CD14-positive monocyte (primary cell): ENCODE measurements at regions not wholly inside any gene's neighbourhood (a gene's known extent, or its start where the extent isn't known, plus 50 kb on each side); places are given as distances from the start of the nearest gene placed in this dataset.

Experiments
- DNase-seq, 3 donors: peaks; one replicate each; pipeline ENCODE4 v3.0.0-alpha.2; 2011 to 2022
- H2AFZ ChIP-seq: 2 replicates; pipeline ENCODE4 v1.6.0; 2012; ENCODE audit warnings: mild to moderate bottlenecking, low read depth, low read length, inconsistent platforms; ENCODE audit not compliant: insufficient read depth, poor library complexity, severe bottlenecking
- H3K27ac ChIP-seq, 2 donors: 1 replicate in 1 of 2; 2 replicates in 1 of 2; pipeline ENCODE4 v1.5.1; 2012 to 2013; ENCODE audit warnings: low read length in 2 of 2, control low read depth in 1 of 2, inconsistent platforms in 1 of 2, low read depth in 1 of 2, mild to moderate bottlenecking in 1 of 2
- H3K27me3 ChIP-seq, 2 donors: one replicate each; pipeline versions ENCODE4 v1.6.0 to v1.6.1; 2011 to 2013; ENCODE audit warnings: low read length in 2 of 2; ENCODE audit not compliant: control insufficient read depth in 2 of 2, insufficient read depth in 2 of 2
- H3K36me3 ChIP-seq, 2 donors: replicated peaks in 1 of 2; 1 replicate in 1 of 2; 2 replicates in 1 of 2; pipeline versions ENCODE4 v1.5.1 to v1.6.1; 2012 to 2013; ENCODE audit warnings: low read length in 2 of 2, control low read depth in 1 of 2, inconsistent platforms in 1 of 2, mild to moderate bottlenecking in 1 of 2; ENCODE audit not compliant: insufficient read depth in 2 of 2, control insufficient read depth in 1 of 2
- H3K4me1 ChIP-seq, 2 donors: 1 replicate in 1 of 2; 2 replicates in 1 of 2; pipeline versions ENCODE4 v1.5.1 to v1.6.1; 2012 to 2013; ENCODE audit warnings: low read length in 2 of 2, control low read depth in 1 of 2, inconsistent platforms in 1 of 2, mild to moderate bottlenecking in 1 of 2, moderate library complexity in 1 of 2; ENCODE audit not compliant: insufficient read depth in 2 of 2, control insufficient read depth in 1 of 2
- H3K4me2 ChIP-seq: replicated peaks from 2 replicates; pipeline ENCODE3; 2012; ENCODE audit warnings: low read length, moderate library complexity, mild to moderate bottlenecking; ENCODE audit not compliant: poor library complexity, severe bottlenecking; ENCODE audit errors: extremely low read depth
- H3K4me3 ChIP-seq, 3 experiments: fragments of 200-600 bp in 1 of 3; sonication (generic) in 1 of 3; replicated peaks in 1 of 3; 1 replicate in 2 of 3; 2 replicates in 1 of 3; pipeline ENCODE4 v1.5.1; 2011 to 2013; ENCODE audit warnings: low read length in 3 of 3, mild to moderate bottlenecking in 3 of 3, control low read depth in 2 of 3, low read depth in 2 of 3, inconsistent platforms in 1 of 3, moderate library complexity in 1 of 3
- H3K79me2 ChIP-seq: 2 replicates; pipeline ENCODE4 v1.6.0; 2012; ENCODE audit warnings: mild to moderate bottlenecking, control low read depth, inconsistent platforms, low read length, moderate library complexity; ENCODE audit not compliant: insufficient read depth
- H3K9ac ChIP-seq: 2 replicates; pipeline ENCODE4 v1.6.0; 2017; ENCODE audit warnings: low read length, mild to moderate bottlenecking; ENCODE audit not compliant: insufficient read depth, poor library complexity, severe bottlenecking
- H3K9me3 ChIP-seq, 2 donors: replicated peaks in 1 of 2; 1 replicate in 1 of 2; 2 replicates in 1 of 2; pipeline versions ENCODE4 v1.5.1 to v1.6.1; 2012 to 2013; ENCODE audit warnings: low read length in 2 of 2, control low read depth in 1 of 2; ENCODE audit not compliant: control insufficient read depth in 1 of 2, insufficient read depth in 1 of 2
- H4K20me1 ChIP-seq: 2 replicates; pipeline ENCODE4 v1.6.0; 2012; ENCODE audit warnings: mild to moderate bottlenecking, low read length, control low read depth, moderate library complexity; ENCODE audit not compliant: insufficient read depth
- H3K27ac Mint-ChIP-seq, 7 donors: one replicate each; pipeline ENCODE4 v1.8.0; 2020; ENCODE audit warnings: mild to moderate bottlenecking in 7 of 7, mixed read lengths in 7 of 7, moderate library complexity in 6 of 7, inconsistent platforms in 2 of 7
- H3K27me3 Mint-ChIP-seq, 3 donors: one replicate each; pipeline ENCODE4 v1.8.0; 2021 to 2022; ENCODE audit warnings: low read depth in 3 of 3, mild to moderate bottlenecking in 3 of 3, mixed read lengths in 3 of 3, moderate library complexity in 3 of 3, inconsistent platforms in 1 of 3
- H3K36me3 Mint-ChIP-seq, 2 donors: one replicate each; pipeline ENCODE4 v1.8.0; 2020; ENCODE audit warnings: mixed read lengths in 2 of 2, inconsistent platforms in 1 of 2, mild to moderate bottlenecking in 1 of 2
- H3K4me1 Mint-ChIP-seq: one replicate; pipeline ENCODE4 v1.8.0; 2020; ENCODE audit warnings: mild to moderate bottlenecking, mixed read lengths
- H3K4me3 Mint-ChIP-seq, 2 donors: one replicate each; pipeline ENCODE4 v1.8.0; 2020; ENCODE audit warnings: mild to moderate bottlenecking in 2 of 2, mixed read lengths in 2 of 2, moderate library complexity in 1 of 2
- H3K9me3 Mint-ChIP-seq, 7 donors: one replicate each; pipeline ENCODE4 v1.8.0; 2020 to 2022; ENCODE audit warnings: mixed read lengths in 7 of 7, mild to moderate bottlenecking in 6 of 7, moderate library complexity in 6 of 7, inconsistent platforms in 2 of 7
- WGBS: methylation state at CpG from one replicate; pipeline ENCODE4 v1.1.5; 2013; ENCODE audit warnings: missing lambda C conversion rate; ENCODE audit not compliant: insufficient coverage; 5-methylcytosine and 5-hydroxymethylcytosine counted together
- intact Hi-C, 2 donors: fragments of 100-400 bp; cut with micrococcal nuclease; formaldehyde crosslinking; loops; one replicate each; pipeline versions ENCODE4 v1.15.0 to v1.15.1; 2023
- TF ChIP-seq, protein P1 (sequence below): fragments of 200-600 bp; IDR thresholded peaks from one replicate; pipeline ENCODE4 v1.8.0; 2022; ENCODE audit warnings: antibody characterized with exemption, mild to moderate bottlenecking

DNA sequence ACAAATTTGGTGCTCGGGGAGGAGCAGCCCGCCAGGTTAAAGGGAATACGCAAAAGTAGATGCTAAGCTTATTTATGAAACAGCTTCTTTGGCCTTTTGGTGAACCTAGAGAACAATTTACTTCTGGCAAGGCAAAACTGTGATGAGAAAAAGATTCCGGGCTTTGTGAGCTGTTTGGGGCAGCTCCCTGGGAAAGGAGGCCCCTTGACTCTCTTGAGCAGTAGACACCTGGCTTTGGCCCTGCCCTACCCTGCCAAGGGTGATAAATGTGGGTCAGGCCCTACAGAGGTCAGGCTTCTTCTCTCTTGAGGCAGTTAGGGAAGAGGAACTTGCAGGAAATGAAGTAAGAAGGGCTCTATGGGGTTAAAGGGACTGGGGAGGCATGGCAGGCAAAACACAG lies 509.6 kb downstream of the MID1IP1 start:
- intact Hi-C loops: no loop called here
- no peaks in the 10 kb centered on the region for H3K79me2 ChIP-seq
- no peaks in the 10 kb centered on the region for H3K4me1 ChIP-seq
- H3K27me3 Mint-ChIP-seq: peaks cover 0 to 12% (median 8%) of the 10 kb centered on the region in 3 donors
- H3K27ac ChIP-seq: no peak overlapping the region
- WGBS: 91% methylated on average over 4 of the region's 4 CpGs
- H3K36me3 ChIP-seq: no peaks in the 10 kb centered on the region
- TF ChIP-seq, protein P1, sequence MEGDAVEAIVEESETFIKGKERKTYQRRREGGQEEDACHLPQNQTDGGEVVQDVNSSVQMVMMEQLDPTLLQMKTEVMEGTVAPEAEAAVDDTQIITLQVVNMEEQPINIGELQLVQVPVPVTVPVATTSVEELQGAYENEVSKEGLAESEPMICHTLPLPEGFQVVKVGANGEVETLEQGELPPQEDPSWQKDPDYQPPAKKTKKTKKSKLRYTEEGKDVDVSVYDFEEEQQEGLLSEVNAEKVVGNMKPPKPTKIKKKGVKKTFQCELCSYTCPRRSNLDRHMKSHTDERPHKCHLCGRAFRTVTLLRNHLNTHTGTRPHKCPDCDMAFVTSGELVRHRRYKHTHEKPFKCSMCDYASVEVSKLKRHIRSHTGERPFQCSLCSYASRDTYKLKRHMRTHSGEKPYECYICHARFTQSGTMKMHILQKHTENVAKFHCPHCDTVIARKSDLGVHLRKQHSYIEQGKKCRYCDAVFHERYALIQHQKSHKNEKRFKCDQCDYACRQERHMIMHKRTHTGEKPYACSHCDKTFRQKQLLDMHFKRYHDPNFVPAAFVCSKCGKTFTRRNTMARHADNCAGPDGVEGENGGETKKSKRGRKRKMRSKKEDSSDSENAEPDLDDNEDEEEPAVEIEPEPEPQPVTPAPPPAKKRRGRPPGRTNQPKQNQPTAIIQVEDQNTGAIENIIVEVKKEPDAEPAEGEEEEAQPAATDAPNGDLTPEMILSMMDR: no peak
- peaks cover 4% of the 10 kb centered on the region for H3K4me1 Mint-ChIP-seq
- peaks cover 0 to 3% (median 0%) of the 10 kb centered on the region in 7 donors for H3K9me3 Mint-ChIP-seq
- H3K27me3 ChIP-seq: no peaks in the 10 kb centered on the region
- H3K27ac Mint-ChIP-seq: no peak overlapping the region
- no peaks in the 10 kb centered on the region for H3K9me3 ChIP-seq
- H3K4me2 ChIP-seq: no peak overlapping the region
- DNase-seq: no peak
- H2AFZ ChIP-seq: no peak overlapping the region
- H3K9ac ChIP-seq: no peak overlapping the region
- no peak overlapping the region for H3K4me3 ChIP-seq
- H4K20me1 ChIP-seq: no peaks in the 10 kb centered on the region
- H3K36me3 Mint-ChIP-seq: no peaks in the 10 kb centered on the region
- no peak overlapping the region for H3K4me3 Mint-ChIP-seq

DNA sequence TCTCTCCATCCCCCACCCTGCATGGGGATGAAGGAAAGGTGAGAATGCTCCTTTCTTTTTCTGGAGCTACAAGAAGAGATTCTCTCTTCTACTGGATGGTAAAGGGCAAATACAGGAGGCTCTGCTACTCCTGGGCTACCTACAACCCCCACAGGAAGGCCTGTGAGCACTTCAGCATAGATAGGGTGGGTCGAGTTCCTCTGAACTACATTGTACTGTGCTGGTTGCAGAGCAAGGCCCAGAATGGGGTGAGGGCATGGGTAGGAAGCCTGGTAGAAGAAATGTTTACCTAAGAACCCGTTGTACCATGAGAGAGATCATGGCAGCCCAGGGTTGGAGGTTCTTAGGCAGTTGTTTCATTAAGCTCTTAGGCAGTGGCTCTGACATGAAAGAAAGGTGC lies 510.4 kb downstream of the MID1IP1 start:
- H3K9me3 ChIP-seq: no peaks in the 10 kb centered on the region
- Mint-ChIP-seq H3K27me3 (peaks cover 0 to 12% (median 8%) of the 10 kb centered on the region in 3 donors), H3K27ac (no peak overlapping the region), H3K9me3 (peaks cover 0 to 4% (median 0%) of the 10 kb centered on the region in 7 donors), H3K4me3 (no peak overlapping the region), H3K4me1 (peaks cover 4% of the 10 kb centered on the region), H3K36me3 (no peaks in the 10 kb centered on the region)
- no peaks in the 10 kb centered on the region for H3K4me1 ChIP-seq
- H2AFZ ChIP-seq: no peak overlapping the region
- DNase-seq: no peak
- no peak overlapping the region for H3K9ac ChIP-seq
- intact Hi-C loops: no loop called here
- H3K36me3 ChIP-seq: no peaks in the 10 kb centered on the region
- TF ChIP-seq, protein P1: no peak
- H3K79me2 ChIP-seq: no peaks in the 10 kb centered on the region
- no peak overlapping the region for H3K4me2 ChIP-seq
- H3K27me3 ChIP-seq: no peaks in the 10 kb centered on the region
- WGBS: 0% methylated on average over 1 of the region's 2 CpGs
- H4K20me1 ChIP-seq: no peaks in the 10 kb centered on the region
- no peak overlapping the region for H3K4me3 ChIP-seq
- H3K27ac ChIP-seq: no peak overlapping the region
